ENCODE measurements at regions not wholly inside any gene's neighbourhood (a gene's known extent, or its start where the extent isn't known, plus 50 kb on each side); places are given as distances from the start of the nearest gene placed in this dataset.

- ATAC-seq = no peak
- no peak overlapping the region for H3K27ac Mint-ChIP-seq
These were observed 206.9 kb downstream of the MELK start for GRCh38 chr9:36779582-36779981.

More at GRCh38 chr9:36779582-36779981, 206.9 kb downstream of the MELK start:
- Histone ChIP-seq H3K27ac (ENCODE audit: low read depth) (no peak overlapping the region), H3K27me3 (ENCODE audit: insufficient read depth) (no peaks in the 10 kb centered on the region), H3K4me2 (no peak overlapping the region), H3K79me2 (replicated peaks; ENCODE audit: insufficient read depth) (no peaks in the 10 kb centered on the region), H4K20me1 (replicated peaks; ENCODE audit: insufficient read depth) (0 out of 2 replicates have a peak, but pooled peaks cover 2% of the 10 kb centered on the region), H3K36me3 (ENCODE audit: insufficient read depth) (no peaks in the 10 kb centered on the region), H3K9me2 (ENCODE audit: insufficient read depth) (no peaks in the 10 kb centered on the region), H3F3A (replicated peaks; ENCODE audit: low read depth) (no peaks in the 10 kb centered on the region), H2AFZ (0 out of 2 replicates have a peak overlapping the region, but pooled peaks have one; percentile 10), H3K4me1 (ENCODE audit: insufficient read depth) (no peaks in the 10 kb centered on the region), H3K4me3 (no peak overlapping the region)
- H3K9me3 Mint-ChIP-seq = no peaks in the 10 kb centered on the region
- TF ChIP-seq CREB1 (CRISPR knock-in tag; IDR thresholded peaks at IDR 0.05; ENCODE audit: low read depth) (no peak), EZH2phosphoT487 (IDR thresholded peaks at IDR 0.05; ENCODE audit: unreplicated experiment) (no peak), ZNF114 (CRISPR knock-in tag; IDR thresholded peaks at IDR 0.05) (no peak), CTCF (conservative IDR thresholded peaks at IDR 0.05; ENCODE audit: low read depth in 2 of 2) (no peak), ZNF331 (CRISPR knock-in tag; IDR thresholded peaks at IDR 0.05; ENCODE audit: low read depth) (no peak), STAT1 (IDR thresholded peaks at IDR 0.05; ENCODE audit: unreplicated experiment) (no peak), JUNB (IDR thresholded peaks at IDR 0.05; ENCODE audit: unreplicated experiment) (no peak), ETS1 (IDR thresholded peaks at IDR 0.05) (no peak), ZNF462 (CRISPR knock-in tag; IDR thresholded peaks at IDR 0.05) (no peak), POLR2AphosphoS5 (IDR thresholded peaks at IDR 0.05; ENCODE audit: low read depth) (no peak), EZH2 (IDR thresholded peaks at IDR 0.05; ENCODE audit: low read depth, unreplicated experiment) (no peak)
- TF ChIP-seq, protein P1, sequence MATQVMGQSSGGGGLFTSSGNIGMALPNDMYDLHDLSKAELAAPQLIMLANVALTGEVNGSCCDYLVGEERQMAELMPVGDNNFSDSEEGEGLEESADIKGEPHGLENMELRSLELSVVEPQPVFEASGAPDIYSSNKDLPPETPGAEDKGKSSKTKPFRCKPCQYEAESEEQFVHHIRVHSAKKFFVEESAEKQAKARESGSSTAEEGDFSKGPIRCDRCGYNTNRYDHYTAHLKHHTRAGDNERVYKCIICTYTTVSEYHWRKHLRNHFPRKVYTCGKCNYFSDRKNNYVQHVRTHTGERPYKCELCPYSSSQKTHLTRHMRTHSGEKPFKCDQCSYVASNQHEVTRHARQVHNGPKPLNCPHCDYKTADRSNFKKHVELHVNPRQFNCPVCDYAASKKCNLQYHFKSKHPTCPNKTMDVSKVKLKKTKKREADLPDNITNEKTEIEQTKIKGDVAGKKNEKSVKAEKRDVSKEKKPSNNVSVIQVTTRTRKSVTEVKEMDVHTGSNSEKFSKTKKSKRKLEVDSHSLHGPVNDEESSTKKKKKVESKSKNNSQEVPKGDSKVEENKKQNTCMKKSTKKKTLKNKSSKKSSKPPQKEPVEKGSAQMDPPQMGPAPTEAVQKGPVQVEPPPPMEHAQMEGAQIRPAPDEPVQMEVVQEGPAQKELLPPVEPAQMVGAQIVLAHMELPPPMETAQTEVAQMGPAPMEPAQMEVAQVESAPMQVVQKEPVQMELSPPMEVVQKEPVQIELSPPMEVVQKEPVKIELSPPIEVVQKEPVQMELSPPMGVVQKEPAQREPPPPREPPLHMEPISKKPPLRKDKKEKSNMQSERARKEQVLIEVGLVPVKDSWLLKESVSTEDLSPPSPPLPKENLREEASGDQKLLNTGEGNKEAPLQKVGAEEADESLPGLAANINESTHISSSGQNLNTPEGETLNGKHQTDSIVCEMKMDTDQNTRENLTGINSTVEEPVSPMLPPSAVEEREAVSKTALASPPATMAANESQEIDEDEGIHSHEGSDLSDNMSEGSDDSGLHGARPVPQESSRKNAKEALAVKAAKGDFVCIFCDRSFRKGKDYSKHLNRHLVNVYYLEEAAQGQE (IDR thresholded peaks at IDR 0.05; ENCODE audit: unreplicated experiment) = no peak
- DNase-seq (ENCODE audit: low spot score) = no peak
- peaks cover 9% of the 10 kb centered on the region for H3K27me3 Mint-ChIP-seq (ENCODE audit: insufficient read depth, low read depth, poor library complexity)
- peaks cover 11% of the 10 kb centered on the region for H3K4me1 Mint-ChIP-seq
- no peaks in the 10 kb centered on the region for H3K36me3 Mint-ChIP-seq (ENCODE audit: low read depth)
- H3K4me3 Mint-ChIP-seq = no peak overlapping the region

All from GM23338 (cell line).